Parathyroid adenoma (tissue), 2 donors: ENCODE measurements at regions not wholly inside any gene's neighbourhood (a gene's known extent, or its start where the extent isn't known, plus 50 kb on each side); places are given as distances from the start of the nearest gene placed in this dataset.

Experiments used
- H2AFZ ChIP-seq: fragments of 300-600 bp; sonication (generic); one replicate; pipeline ENCODE4 v1.7.0; 2017; ENCODE audit warnings: antibody characterized with exemption, mild to moderate bottlenecking
- H3K27ac ChIP-seq: fragments of 300-600 bp; sonication (generic); one replicate; pipeline ENCODE4 v1.7.0; 2017
- H3K27me3 ChIP-seq: fragments of 300-600 bp; sonication (generic); one replicate; pipeline ENCODE4 v1.7.0; 2017; ENCODE audit warnings: low read length; ENCODE audit not compliant: control insufficient read depth, insufficient read depth
- H3K36me3 ChIP-seq: fragments of 300-600 bp; sonication (generic); one replicate; pipeline ENCODE4 v1.7.0; 2017; ENCODE audit warnings: low read length; ENCODE audit not compliant: control insufficient read depth, insufficient read depth
- H3K4me1 ChIP-seq: fragments of 300-600 bp; sonication (generic); one replicate; pipeline ENCODE4 v1.7.0; 2017; ENCODE audit warnings: control low read depth
- H3K4me2 ChIP-seq: fragments of 300-600 bp; sonication (generic); one replicate; pipeline ENCODE4 v1.7.0; 2017; ENCODE audit warnings: low read length
- H3K4me3 ChIP-seq: fragments of 300-600 bp; sonication (generic); one replicate; pipeline ENCODE4 v1.7.0; 2017; ENCODE audit warnings: low read depth, low read length
- H3K79me2 ChIP-seq: fragments of 300-600 bp; sonication (generic); one replicate; pipeline ENCODE4 v1.7.0; 2017; ENCODE audit warnings: control low read depth
- H3K9ac ChIP-seq: fragments of 300-600 bp; sonication (generic); one replicate; pipeline ENCODE4 v1.7.0; 2017; ENCODE audit warnings: mild to moderate bottlenecking
- H3K9me3 ChIP-seq: fragments of 300-600 bp; sonication (generic); one replicate; pipeline ENCODE4 v1.7.0; 2017; ENCODE audit warnings: low read length; ENCODE audit not compliant: control insufficient read depth
- TF ChIP-seq, protein P1 (sequence below): fragments of 300-600 bp; sonication (generic); IDR thresholded peaks from one replicate; pipeline ENCODE4 v1.7.0; 2017; ENCODE audit warnings: antibody characterized with exemption, mild to moderate bottlenecking
- donor health status: primary hyperparathyroidism.

DNA sequence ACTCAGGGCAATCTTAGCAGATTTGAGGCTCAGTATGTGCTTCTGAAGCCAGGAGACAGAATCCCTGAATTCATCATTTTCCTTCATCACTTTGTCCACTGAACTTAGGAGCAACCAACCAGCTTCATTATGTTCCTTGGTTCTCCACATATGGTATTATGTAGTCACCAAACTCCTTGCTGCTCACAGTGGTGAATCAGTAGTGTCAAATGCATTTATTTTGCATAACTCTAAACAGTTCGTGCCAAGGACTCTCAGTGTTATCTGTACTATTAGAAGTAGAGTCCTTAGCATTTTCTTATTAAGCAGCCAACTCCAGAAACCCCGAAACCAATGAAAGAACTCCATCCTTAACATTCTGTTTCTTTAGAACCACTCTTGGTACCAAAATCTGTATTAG, 466.9 kb upstream of the RGS6 start:
- TF ChIP-seq, protein P1, sequence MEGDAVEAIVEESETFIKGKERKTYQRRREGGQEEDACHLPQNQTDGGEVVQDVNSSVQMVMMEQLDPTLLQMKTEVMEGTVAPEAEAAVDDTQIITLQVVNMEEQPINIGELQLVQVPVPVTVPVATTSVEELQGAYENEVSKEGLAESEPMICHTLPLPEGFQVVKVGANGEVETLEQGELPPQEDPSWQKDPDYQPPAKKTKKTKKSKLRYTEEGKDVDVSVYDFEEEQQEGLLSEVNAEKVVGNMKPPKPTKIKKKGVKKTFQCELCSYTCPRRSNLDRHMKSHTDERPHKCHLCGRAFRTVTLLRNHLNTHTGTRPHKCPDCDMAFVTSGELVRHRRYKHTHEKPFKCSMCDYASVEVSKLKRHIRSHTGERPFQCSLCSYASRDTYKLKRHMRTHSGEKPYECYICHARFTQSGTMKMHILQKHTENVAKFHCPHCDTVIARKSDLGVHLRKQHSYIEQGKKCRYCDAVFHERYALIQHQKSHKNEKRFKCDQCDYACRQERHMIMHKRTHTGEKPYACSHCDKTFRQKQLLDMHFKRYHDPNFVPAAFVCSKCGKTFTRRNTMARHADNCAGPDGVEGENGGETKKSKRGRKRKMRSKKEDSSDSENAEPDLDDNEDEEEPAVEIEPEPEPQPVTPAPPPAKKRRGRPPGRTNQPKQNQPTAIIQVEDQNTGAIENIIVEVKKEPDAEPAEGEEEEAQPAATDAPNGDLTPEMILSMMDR = no peak
- Histone ChIP-seq H3K36me3 (no peaks in the 10 kb centered on the region), H2AFZ (no peak overlapping the region), H3K9ac (no peak overlapping the region), H3K27me3 (no peaks in the 10 kb centered on the region), H3K9me3 (no peaks in the 10 kb centered on the region), H3K4me1 (no peaks in the 10 kb centered on the region), H3K27ac (no peak overlapping the region), H3K4me2 (no peak overlapping the region), H3K79me2 (peaks cover 14% of the 10 kb centered on the region), H3K4me3 (no peak overlapping the region)

DNA sequence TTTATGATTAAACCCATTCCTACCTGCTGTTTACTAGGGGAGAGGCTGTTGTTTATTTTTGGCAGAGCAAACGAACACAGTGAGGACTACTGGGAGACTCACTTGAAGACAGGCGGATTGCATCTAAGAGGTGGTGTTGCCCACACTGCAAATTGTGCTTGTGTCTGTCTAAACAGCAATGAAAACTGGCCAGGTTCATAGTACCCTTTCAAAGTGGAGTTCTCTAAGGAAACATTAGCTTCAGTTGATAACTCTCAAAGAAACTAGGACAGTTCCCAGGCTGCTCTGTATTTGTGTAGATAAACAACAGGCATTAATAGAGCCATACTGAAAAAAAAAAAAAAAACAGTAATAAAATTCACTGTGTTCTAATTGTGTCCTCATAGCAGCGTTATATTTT, 466.0 kb upstream of the RGS6 start:
- TF ChIP-seq, protein P1 = no peak
- Histone ChIP-seq H3K36me3 (no peaks in the 10 kb centered on the region), H3K79me2 (peaks cover 13% of the 10 kb centered on the region), H3K27me3 (no peaks in the 10 kb centered on the region), H3K4me3 (no peak overlapping the region), H3K9ac (no peak overlapping the region), H3K9me3 (no peaks in the 10 kb centered on the region), H3K4me2 (no peak overlapping the region), H2AFZ (no peak overlapping the region), H3K27ac (no peak overlapping the region), H3K4me1 (no peaks in the 10 kb centered on the region)

DNA sequence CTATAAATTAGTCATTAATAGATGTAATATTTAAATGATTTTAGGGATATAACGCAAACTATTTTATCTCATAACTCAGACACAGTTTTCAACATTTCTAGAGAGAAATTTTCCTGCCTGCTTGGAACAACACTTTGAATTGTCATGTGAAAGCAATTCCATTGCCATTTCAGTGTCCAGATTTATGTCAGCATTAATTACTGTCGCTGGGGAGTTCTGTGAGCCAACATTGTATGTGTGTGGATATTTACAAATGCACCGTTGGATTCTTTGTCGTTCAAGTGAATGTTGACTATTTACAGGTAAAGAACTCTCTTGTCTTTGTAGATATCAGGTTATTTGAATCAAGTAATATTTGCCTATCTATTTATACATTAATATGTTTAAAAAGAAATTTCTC, 465.3 kb upstream of the RGS6 start:
- no peaks in the 10 kb centered on the region for H3K4me1 ChIP-seq
- H3K79me2 ChIP-seq = peaks cover 16% of the 10 kb centered on the region
- no peaks in the 10 kb centered on the region for H3K27me3 ChIP-seq
- TF ChIP-seq, protein P1 = no peak
- no peak overlapping the region for H2AFZ ChIP-seq
- H3K9ac ChIP-seq = no peak overlapping the region
- no peak overlapping the region for H3K4me3 ChIP-seq
- no peaks in the 10 kb centered on the region for H3K9me3 ChIP-seq
- no peaks in the 10 kb centered on the region for H3K36me3 ChIP-seq
- no peak overlapping the region for H3K27ac ChIP-seq
- H3K4me2 ChIP-seq = no peak overlapping the region

DNA sequence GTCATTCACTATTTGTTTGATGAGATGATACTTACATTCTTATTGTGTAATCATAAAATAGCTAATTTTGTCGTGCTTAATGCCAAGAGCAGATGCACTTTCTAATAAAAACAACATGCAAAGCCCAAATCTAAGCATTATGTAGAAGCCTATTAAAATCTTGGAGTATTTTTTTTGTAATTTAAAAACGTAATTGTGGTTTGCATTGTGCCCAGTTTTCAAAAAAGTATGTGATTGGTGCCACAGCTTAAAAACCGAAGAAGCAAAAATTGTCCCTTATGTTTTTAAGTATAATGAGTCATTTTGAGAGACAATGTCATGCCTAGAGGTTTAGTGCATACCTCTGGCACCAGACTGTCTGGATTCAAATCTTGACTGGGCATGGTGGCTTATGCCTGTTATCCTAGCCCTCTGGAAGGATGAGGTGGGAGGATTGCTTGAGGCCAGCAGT, 464.8 kb upstream of the RGS6 start:
- peaks cover 16% of the 10 kb centered on the region for H3K79me2 ChIP-seq
- H3K4me3 ChIP-seq = no peak overlapping the region
- TF ChIP-seq, protein P1 = no peak
- no peak overlapping the region for H3K4me2 ChIP-seq
- no peaks in the 10 kb centered on the region for H3K36me3 ChIP-seq
- no peaks in the 10 kb centered on the region for H3K27me3 ChIP-seq
- H2AFZ ChIP-seq = no peak overlapping the region
- H3K9ac ChIP-seq = no peak overlapping the region
- H3K27ac ChIP-seq = no peak overlapping the region
- no peaks in the 10 kb centered on the region for H3K4me1 ChIP-seq
- no peaks in the 10 kb centered on the region for H3K9me3 ChIP-seq

DNA sequence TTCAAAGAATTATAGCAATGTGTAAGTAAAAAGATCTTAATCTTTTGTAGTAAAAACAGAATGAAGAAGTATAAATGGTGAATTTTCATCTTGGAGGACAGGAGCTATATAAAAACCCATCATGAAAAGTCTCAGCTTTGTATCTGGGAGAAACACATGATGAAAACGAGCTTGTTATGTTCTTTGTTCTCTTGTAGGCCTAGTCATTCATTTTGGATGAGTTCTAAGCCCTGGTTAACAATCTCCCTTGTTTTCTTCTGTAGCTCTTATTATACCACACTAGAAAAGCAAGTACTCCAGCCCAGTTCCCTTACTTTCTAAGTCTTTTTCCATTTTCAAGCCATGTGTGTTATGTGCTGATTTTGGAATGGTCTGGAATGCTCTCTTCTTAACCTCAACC, 463.5 kb upstream of the RGS6 start:
- TF ChIP-seq, protein P1 = no peak
- Histone ChIP-seq H3K4me2 (no peak overlapping the region), H3K9me3 (no peaks in the 10 kb centered on the region), H3K79me2 (peaks cover 10% of the 10 kb centered on the region), H3K27ac (no peak overlapping the region), H3K4me3 (no peak overlapping the region), H3K4me1 (no peaks in the 10 kb centered on the region), H3K9ac (no peak overlapping the region), H2AFZ (no peak overlapping the region), H3K27me3 (no peaks in the 10 kb centered on the region), H3K36me3 (no peaks in the 10 kb centered on the region)
